ENCODE measurements at regions not wholly inside any gene's neighbourhood (a gene's known extent, or its start where the extent isn't known, plus 50 kb on each side); places are given as distances from the start of the nearest gene placed in this dataset.

- no peak for TF ChIP-seq CTCF (IDR thresholded peaks at IDR 0.05; ENCODE audit: insufficient read depth, low read depth, low read length)
- Histone ChIP-seq H3K36me3 (ENCODE audit: control insufficient read depth, insufficient read depth, low read length) (no peaks in the 10 kb centered on the region), H3K4me3 (ENCODE audit: low read depth, low read length) (no peak overlapping the region), H3K27me3 (ENCODE audit: control insufficient read depth, insufficient read depth, low read length) (no peaks in the 10 kb centered on the region)
- POLR2A ChIA-PET: no interaction called here
- DNase-seq (ENCODE audit: low read depth): no peak
- CTCF ChIA-PET: no interaction called here
Measured at GRCh38 chr1:78432016-78432415, 58.8 kb upstream of the PTGFR start.

- no peaks in the 10 kb centered on the region for H3K36me3 ChIP-seq (ENCODE audit: control insufficient read depth, insufficient read depth, low read length)
- ChIA-PET POLR2A (no interaction called here), CTCF (no interaction called here)
- H3K27me3 ChIP-seq (ENCODE audit: control insufficient read depth, insufficient read depth, low read length): no peaks in the 10 kb centered on the region
- no peak for DNase-seq (ENCODE audit: low read depth)
- TF ChIP-seq CTCF (IDR thresholded peaks at IDR 0.05; ENCODE audit: insufficient read depth, low read depth, low read length): no peak
- H3K4me3 ChIP-seq (ENCODE audit: low read depth, low read length): no peak overlapping the region
Measured at GRCh38 chr1:78434351-78434750, 56.4 kb upstream of the PTGFR start.

GRCh38 chr1:78436961-78437360 lies 53.8 kb upstream of the PTGFR start:
- no peaks in the 10 kb centered on the region for H3K27me3 ChIP-seq (ENCODE audit: control insufficient read depth, insufficient read depth, low read length)
- POLR2A ChIA-PET: no interaction called here
- DNase-seq (ENCODE audit: low read depth): no peak
- TF ChIP-seq CTCF (IDR thresholded peaks at IDR 0.05; ENCODE audit: insufficient read depth, low read depth, low read length): no peak
- no peaks in the 10 kb centered on the region for H3K36me3 ChIP-seq (ENCODE audit: control insufficient read depth, insufficient read depth, low read length)
- CTCF ChIA-PET: interaction anchor here (0.8 to 2.1 kb wide), 3 partner anchors 10 to 170 kb away, joined by 3 to 5 read pairs (median 3); no protein-coding TSS in a partner anchor
- H3K4me3 ChIP-seq (ENCODE audit: low read depth, low read length): no peak overlapping the region

- H3K36me3 ChIP-seq (ENCODE audit: control insufficient read depth, insufficient read depth, low read length): no peaks in the 10 kb centered on the region
- ChIA-PET POLR2A (no interaction called here), CTCF (interaction anchor here (0.8 to 2.1 kb wide), 3 partner anchors 11 to 170 kb away, joined by 3 to 5 read pairs (median 3); no protein-coding TSS in a partner anchor)
- DNase-seq (ENCODE audit: low read depth): no peak
- H3K27me3 ChIP-seq (ENCODE audit: control insufficient read depth, insufficient read depth, low read length): no peaks in the 10 kb centered on the region
- no peak overlapping the region for H3K4me3 ChIP-seq (ENCODE audit: low read depth, low read length)
- peak; percentile 17; the same call in 1 of the 2 replicates for TF ChIP-seq CTCF (IDR thresholded peaks at IDR 0.05; ENCODE audit: insufficient read depth, low read depth, low read length)
Measured at GRCh38 chr1:78437396-78437795, 53.4 kb upstream of the PTGFR start.

GRCh38 chr1:78437941-78438340 lies 52.8 kb upstream of the PTGFR start:
- DNase-seq (ENCODE audit: low read depth): no peak
- H3K36me3 ChIP-seq (ENCODE audit: control insufficient read depth, insufficient read depth, low read length): no peaks in the 10 kb centered on the region
- H3K4me3 ChIP-seq (ENCODE audit: low read depth, low read length): no peak overlapping the region
- no peaks in the 10 kb centered on the region for H3K27me3 ChIP-seq (ENCODE audit: control insufficient read depth, insufficient read depth, low read length)
- ChIA-PET POLR2A (no interaction called here), CTCF (interaction anchor here (1.5 to 2.1 kb wide), 2 partner anchors 11 to 169 kb away, joined by 3 to 5 read pairs; no protein-coding TSS in a partner anchor)
- no peak for TF ChIP-seq CTCF (IDR thresholded peaks at IDR 0.05; ENCODE audit: insufficient read depth, low read depth, low read length)

Data from BJ (cell line).